Right cardiac atrium (tissue), 5 donors: ENCODE measurements at regions not wholly inside any gene's neighbourhood (a gene's known extent, or its start where the extent isn't known, plus 50 kb on each side); places are given as distances from the start of the nearest gene placed in this dataset.

Experiments
- ATAC-seq, 2 donors: fragments of 200-7000 bp; cut with Tn5 transposase; one replicate each; pipeline versions ENCODE4 v1.8.0 to v1.9.1; 2020; ENCODE audit warnings: moderate library complexity in 2 of 2, mild to moderate bottlenecking in 1 of 2
- DNase-seq, 3 donors: peaks; one replicate each; pipeline ENCODE4 v3.0.0-alpha.2; 2020
- H3K27ac ChIP-seq: one replicate; pipeline ENCODE4 v1.5.1; 2013; ENCODE audit warnings: mild to moderate bottlenecking, low read length, control low read depth, moderate library complexity
- H3K27me3 ChIP-seq: one replicate; pipeline ENCODE4 v1.6.1; 2013; ENCODE audit not compliant: control insufficient read depth, insufficient read depth
- H3K4me1 ChIP-seq: one replicate; pipeline ENCODE4 v1.6.1; 2013; ENCODE audit warnings: low read length; ENCODE audit not compliant: control insufficient read depth, insufficient read depth
- H3K4me3 ChIP-seq: one replicate; pipeline ENCODE4 v1.5.1; 2013; ENCODE audit warnings: low read length, control low read depth
- H3K9me3 ChIP-seq: one replicate; pipeline ENCODE4 v1.6.1; 2013; ENCODE audit warnings: low read length; ENCODE audit not compliant: control insufficient read depth
- WGBS: extraction: QIAGEN DNeasy Blood & Tissue Kit; methylation state at CpG from one replicate; pipeline ENCODE4 v1.1.7; 2013; 5-methylcytosine and 5-hydroxymethylcytosine counted together
- intact Hi-C, 4 donors: fragments of 100-400 bp; cut with DNase I; formaldehyde crosslinking; loops; one replicate each; pipeline versions ENCODE4 v1.11.0 to v1.14.0; 2022 to 2023
- donor health status: healthy with polysubstance abuse.
- donor health status: DM: no; HTN: yes; CAD: no.
- donor health status: DM: no; HTN: no; CAD: no.
- donor health status: DM: no; HTN: yes; CAD: no; lungs with severe emphysema.
- donor health status: DM: yes; HTN: yes; CAD: no.

GRCh38 chr5:3430691-3431090, 164.9 kb upstream of the IRX1 start:
- Histone ChIP-seq H3K4me3 (no peak overlapping the region), H3K9me3 (peaks cover 7% of the 10 kb centered on the region), H3K27ac (no peak overlapping the region), H3K27me3 (no peaks in the 10 kb centered on the region), H3K4me1 (no peaks in the 10 kb centered on the region)
- no peak for ATAC-seq
- intact Hi-C loops = no loop called here
- DNase-seq = no peak
- 72% methylated on average over 5 of the region's 5 CpGs for WGBS

GRCh38 chr5:3429962-3430361, 165.7 kb upstream of the IRX1 start:
- H3K27me3 ChIP-seq = no peaks in the 10 kb centered on the region
- H3K4me1 ChIP-seq = no peaks in the 10 kb centered on the region
- no peak overlapping the region for H3K4me3 ChIP-seq
- DNase-seq (no peak), ATAC-seq (no peak)
- peaks cover 7% of the 10 kb centered on the region for H3K9me3 ChIP-seq
- 67% methylated on average over 7 of the region's 7 CpGs for WGBS
- H3K27ac ChIP-seq = no peak overlapping the region
- intact Hi-C loops = no loop called here

GRCh38 chr5:3428334-3428733, 167.3 kb upstream of the IRX1 start:
- no peaks in the 10 kb centered on the region for H3K27me3 ChIP-seq
- no peaks in the 10 kb centered on the region for H3K4me1 ChIP-seq
- H3K4me3 ChIP-seq = no peak overlapping the region
- DNase-seq (no peak), ATAC-seq (no peak)
- intact Hi-C loops = no loop called here
- no peak overlapping the region for H3K27ac ChIP-seq
- peaks cover 5% of the 10 kb centered on the region for H3K9me3 ChIP-seq
- WGBS = 31% methylated on average over 15 of the region's 15 CpGs

DNA sequence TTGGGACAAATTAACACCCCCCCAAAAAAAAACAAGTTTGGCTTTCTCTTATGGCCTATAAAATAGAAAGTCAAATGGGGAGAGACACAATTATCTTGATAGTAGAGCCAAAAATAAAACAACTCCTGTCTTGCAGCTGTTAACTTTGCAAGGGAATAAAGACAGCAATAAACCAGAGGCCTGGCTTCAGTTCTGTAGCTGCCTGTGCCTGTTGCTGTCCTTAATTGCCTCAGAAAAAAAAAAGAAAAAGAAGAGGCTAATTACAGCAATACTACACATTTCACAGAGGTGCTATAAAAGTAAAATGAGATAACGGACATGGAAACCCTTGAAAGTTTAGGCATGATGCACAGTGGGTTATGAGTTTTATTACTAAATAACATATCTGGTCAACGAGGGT, 170.7 kb upstream of the IRX1 start:
- Histone ChIP-seq H3K27me3 (no peaks in the 10 kb centered on the region), H3K27ac (no peak overlapping the region), H3K4me3 (no peak overlapping the region), H3K4me1 (no peaks in the 10 kb centered on the region), H3K9me3 (no peaks in the 10 kb centered on the region)
- 55% methylated on average over 2 of the region's 2 CpGs for WGBS
- intact Hi-C loops = no loop called here
- DNase-seq (no peak), ATAC-seq (no peak)

- intact Hi-C loops = no loop called here
- H3K27me3 ChIP-seq = no peaks in the 10 kb centered on the region
- H3K4me1 ChIP-seq = no peaks in the 10 kb centered on the region
- H3K4me3 ChIP-seq = no peak overlapping the region
- H3K9me3 ChIP-seq = no peaks in the 10 kb centered on the region
- no peak overlapping the region for H3K27ac ChIP-seq
- DNase-seq = no peak
- WGBS = 73% methylated on average over 17 of the region's 17 CpGs
- peak in 1 of 2 donors; percentile 18 for ATAC-seq
These were observed 178.2 kb upstream of the IRX1 start for GRCh38 chr5:3417376-3417943.

DNA sequence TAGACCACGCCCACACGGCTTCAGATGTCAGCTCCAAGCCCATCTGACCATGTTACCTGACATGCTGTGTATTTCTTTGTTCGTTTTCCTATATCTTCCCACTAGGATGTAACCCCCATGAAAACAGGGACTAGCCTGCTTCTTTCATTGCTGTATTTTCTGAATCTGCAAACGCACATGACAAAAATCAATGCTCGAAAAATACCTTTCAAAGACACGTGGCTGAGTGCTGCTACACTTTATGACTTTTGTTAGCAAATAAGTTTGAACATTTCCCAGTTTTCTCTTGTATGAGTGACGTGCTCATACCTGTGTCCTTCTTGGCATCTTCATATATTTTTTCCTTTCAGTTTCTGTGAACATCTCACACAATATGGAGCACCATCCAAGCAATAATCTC, 181.3 kb upstream of the IRX1 start:
- no peaks in the 10 kb centered on the region for H3K4me1 ChIP-seq
- H3K4me3 ChIP-seq = no peak overlapping the region
- H3K27me3 ChIP-seq = no peaks in the 10 kb centered on the region
- H3K9me3 ChIP-seq = no peaks in the 10 kb centered on the region
- intact Hi-C loops = no loop called here
- H3K27ac ChIP-seq = no peak overlapping the region
- DNase-seq = no peak
- 58% methylated on average over 7 of the region's 7 CpGs for whole genome bisulfite sequencing
- ATAC-seq = no peak

DNA sequence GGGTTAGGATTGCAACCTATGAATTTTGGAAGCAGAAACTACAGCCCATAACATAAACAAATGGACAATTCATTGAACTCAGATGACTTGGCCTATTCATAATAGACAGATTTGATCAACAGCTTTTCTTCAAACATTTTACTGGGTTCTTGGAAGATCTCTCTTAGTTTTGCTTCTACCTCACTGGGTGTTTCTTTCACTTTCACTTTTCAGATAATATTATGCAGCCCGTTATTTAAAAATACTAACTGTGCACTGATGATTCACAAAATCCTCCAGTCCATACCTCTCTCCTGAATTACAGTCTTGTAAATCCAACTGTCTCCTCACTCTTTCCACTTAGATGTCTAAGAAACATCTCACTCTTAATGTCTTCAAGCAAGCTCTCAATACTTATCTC, 183.5 kb upstream of the IRX1 start:
- 82% methylated on average over 1 of the region's 1 CpG for WGBS
- Histone ChIP-seq H3K27ac (no peak overlapping the region), H3K27me3 (no peaks in the 10 kb centered on the region), H3K4me1 (no peaks in the 10 kb centered on the region), H3K9me3 (no peaks in the 10 kb centered on the region), H3K4me3 (no peak overlapping the region)
- ATAC-seq = no peak
- no peak for DNase-seq
- intact Hi-C loops = no loop called here

GRCh38 chr5:3411363-3411762, 184.3 kb upstream of the IRX1 start:
- DNase-seq = no peak
- Histone ChIP-seq H3K4me1 (no peaks in the 10 kb centered on the region), H3K27ac (no peak overlapping the region), H3K4me3 (no peak overlapping the region), H3K27me3 (no peaks in the 10 kb centered on the region), H3K9me3 (no peaks in the 10 kb centered on the region)
- ATAC-seq = no peak
- 53% methylated on average over 2 of the region's 2 CpGs for WGBS
- intact Hi-C loops = no loop called here

DNA sequence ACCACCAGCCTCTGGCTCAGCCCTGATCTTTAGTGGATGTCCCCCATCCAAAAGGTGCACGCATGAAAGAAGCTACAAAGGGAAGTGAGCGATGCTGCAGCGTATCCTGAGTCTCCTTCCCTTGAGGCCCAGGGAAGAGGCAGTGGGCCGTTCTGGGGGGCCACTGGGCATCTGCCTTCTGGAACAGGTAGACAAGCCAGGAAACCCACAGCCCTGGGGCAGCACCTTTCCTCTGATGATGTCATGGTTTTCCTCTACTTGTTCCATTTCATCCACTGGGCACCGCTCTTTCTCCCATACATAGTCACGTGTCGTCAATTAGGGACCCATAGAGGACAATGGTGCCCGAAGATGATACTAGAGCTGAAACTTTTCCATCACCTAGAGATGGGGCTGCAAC, 194.0 kb upstream of the IRX1 start:
- H3K4me1 ChIP-seq = no peaks in the 10 kb centered on the region
- DNase-seq (no peak), ATAC-seq (no peak)
- no peak overlapping the region for H3K4me3 ChIP-seq
- 63% methylated on average over 8 of the region's 8 CpGs for WGBS
- intact Hi-C loops = no loop called here
- H3K9me3 ChIP-seq = peaks cover 5% of the 10 kb centered on the region
- no peak overlapping the region for H3K27ac ChIP-seq
- no peaks in the 10 kb centered on the region for H3K27me3 ChIP-seq

DNA sequence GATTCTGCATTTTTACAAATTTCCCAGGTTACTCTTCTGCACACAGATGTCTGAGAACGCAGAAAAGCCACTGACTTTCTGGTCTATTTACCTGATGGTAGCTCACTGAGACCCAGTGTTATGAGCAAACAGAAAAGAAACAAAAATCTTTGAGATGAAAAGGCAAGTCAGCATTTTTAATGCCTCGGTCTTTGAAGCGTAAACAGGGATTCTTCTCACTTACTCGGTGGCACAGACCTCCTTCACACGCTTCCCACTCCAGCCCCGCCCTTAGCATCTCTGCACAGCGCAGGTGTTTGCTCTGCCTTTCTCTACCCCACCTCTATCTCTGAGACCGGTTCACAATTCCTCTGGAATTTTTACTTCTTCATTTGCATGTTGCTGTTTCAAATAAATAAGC, 195.0 kb upstream of the IRX1 start:
- H3K9me3 ChIP-seq = peaks cover 5% of the 10 kb centered on the region
- DNase-seq (no peak), ATAC-seq (no peak)
- no peak overlapping the region for H3K4me3 ChIP-seq
- WGBS = 84% methylated on average over 8 of the region's 8 CpGs
- H3K4me1 ChIP-seq = no peaks in the 10 kb centered on the region
- no peaks in the 10 kb centered on the region for H3K27me3 ChIP-seq
- H3K27ac ChIP-seq = no peak overlapping the region
- intact Hi-C loops = no loop called here

GRCh38 chr5:3394891-3395599, 200.6 kb upstream of the IRX1 start:
- ATAC-seq (peak; percentile 51 to 60), DNase-seq (no peak)
- Histone ChIP-seq H3K27me3 (no peaks in the 10 kb centered on the region), H3K27ac (no peak overlapping the region), H3K4me1 (no peaks in the 10 kb centered on the region), H3K9me3 (peaks cover 2% of the 10 kb centered on the region), H3K4me3 (no peak overlapping the region)
- WGBS = 26% methylated on average over 12 of the region's 12 CpGs
- intact Hi-C loops = no loop called here
